Neural cell (in vitro differentiated cells): ENCODE measurements at regions not wholly inside any gene's neighbourhood (a gene's known extent, or its start where the extent isn't known, plus 50 kb on each side); places are given as distances from the start of the nearest gene placed in this dataset.

Experiments
- H2AFZ ChIP-seq: fragments of 200-600, 300-800 bp; sonication (generic), shearing (Covaris generic); 2 replicates; pipeline ENCODE4 v1.6.0; 2014; ENCODE audit warnings: low read depth, mild to moderate bottlenecking, antibody characterized with exemption, low read length, moderate library complexity
- H3F3A ChIP-seq: fragments of 200-600 bp; shearing (Covaris generic); 2 replicates; pipeline ENCODE4 v1.6.1; 2016; ENCODE audit warnings: mild to moderate bottlenecking, moderate library complexity, mixed read lengths, antibody characterized with exemption, low read length; ENCODE audit not compliant: insufficient read depth, poor library complexity, severe bottlenecking
- H3K27ac ChIP-seq: fragments of 200-600, 300-800 bp; sonication (generic), shearing (Covaris generic); 2 replicates; pipeline ENCODE4 v1.5.1; 2014; ENCODE audit warnings: mild to moderate bottlenecking, low read length, moderate library complexity
- H3K27me3 ChIP-seq: fragments of 300-800, 200-600 bp; sonication (generic), shearing (Covaris generic); 2 replicates; pipeline ENCODE4 v1.6.0; 2014; ENCODE audit warnings: mild to moderate bottlenecking, low read depth, low read length, moderate library complexity; ENCODE audit not compliant: insufficient read depth
- H3K36me3 ChIP-seq: fragments of 300-800, 200-600 bp; sonication (generic), shearing (Covaris generic); 2 replicates; pipeline ENCODE4 v1.5.1; 2014; ENCODE audit warnings: mild to moderate bottlenecking, antibody characterized with exemption, low read length, moderate library complexity; ENCODE audit not compliant: insufficient read depth
- H3K4me2 ChIP-seq: fragments of 300-800, 200-600 bp; sonication (generic), shearing (Covaris generic); 2 replicates; pipeline ENCODE4 v1.6.0; 2014; ENCODE audit warnings: mild to moderate bottlenecking, low read length
- H3K4me3 ChIP-seq: fragments of 300-800, 200-600 bp; sonication (generic), shearing (Covaris generic); 2 replicates; pipeline ENCODE4 v1.5.1; 2014; ENCODE audit warnings: mild to moderate bottlenecking, low read length, moderate library complexity
- H3K79me2 ChIP-seq: fragments of 200-600 bp; shearing (Covaris generic); replicated peaks from 2 replicates; pipeline ENCODE4 v1.6.0; 2014; ENCODE audit warnings: mild to moderate bottlenecking, low read length, moderate library complexity; ENCODE audit not compliant: insufficient read depth
- H3K9ac ChIP-seq: fragments of 300-800, 200-600 bp; sonication (generic), shearing (Covaris generic); 2 replicates; pipeline ENCODE4 v1.6.1; 2016; ENCODE audit warnings: mild to moderate bottlenecking, low read length, mixed read lengths
- H3K9me2 ChIP-seq: fragments of 200-600 bp; shearing (Covaris generic); 2 replicates; pipeline ENCODE4 v1.6.1; 2016; ENCODE audit warnings: mild to moderate bottlenecking, low read length, mixed read lengths; ENCODE audit not compliant: insufficient read depth
- H3K9me3 ChIP-seq: fragments of 200-600, 300-800 bp; sonication (generic), shearing (Covaris generic); 2 replicates; pipeline ENCODE4 v1.6.1; 2016; ENCODE audit warnings: mild to moderate bottlenecking, mixed run types, low read length, moderate library complexity, mixed read lengths
- H4K20me1 ChIP-seq: fragments of 200-600 bp; shearing (Covaris generic); 2 replicates; pipeline ENCODE4 v1.6.1; 2016; ENCODE audit warnings: mild to moderate bottlenecking, mixed run types; ENCODE audit not compliant: insufficient read depth
- CTCF ChIP-seq: fragments of 450-650 bp; IDR thresholded peaks from 2 replicates; pipeline ENCODE4 v1.5.1; 2014; ENCODE audit warnings: antibody characterized with exemption, mild to moderate bottlenecking, moderate library complexity; ENCODE audit not compliant: poor library complexity, severe bottlenecking
- EP300 ChIP-seq: fragments of 450-650 bp; conservative IDR thresholded peaks from 2 replicates; pipeline ENCODE4 v1.6.1; 2014; ENCODE audit warnings: antibody characterized with exemption, mild to moderate bottlenecking, moderate library complexity; ENCODE audit not compliant: poor library complexity, severe bottlenecking
- EZH2 ChIP-seq: fragments of 200-600, 300-800 bp; shearing (Covaris generic), sonication (generic); IDR thresholded peaks from 2 replicates; pipeline ENCODE4 v1.6.1; 2014; ENCODE audit warnings: antibody characterized with exemption, low read length, borderline replicate concordance, mild to moderate bottlenecking; ENCODE audit not compliant: insufficient read depth, poor library complexity, severe bottlenecking
- MXI1 ChIP-seq: fragments of 450-650 bp; conservative IDR thresholded peaks from 2 replicates; pipeline ENCODE4 v1.6.1; 2014; ENCODE audit warnings: antibody characterized with exemption, mild to moderate bottlenecking; ENCODE audit not compliant: poor library complexity, severe bottlenecking
- POLR2AphosphoS5 ChIP-seq: IDR thresholded peaks from 2 replicates; pipeline ENCODE4 v1.6.1; 2012
- RAD21 ChIP-seq: fragments of 450-650 bp; conservative IDR thresholded peaks from 2 replicates; pipeline ENCODE4 v1.6.1; 2014; ENCODE audit warnings: antibody characterized with exemption, mild to moderate bottlenecking, moderate library complexity
- REST ChIP-seq: IDR thresholded peaks from 2 replicates; pipeline ENCODE4 v1.6.1; 2012; ENCODE audit warnings: borderline replicate concordance
- SMC3 ChIP-seq: fragments of 450-650 bp; conservative IDR thresholded peaks from 2 replicates; pipeline ENCODE4 v1.6.1; 2014; ENCODE audit warnings: antibody characterized with exemption, mild to moderate bottlenecking, moderate library complexity; ENCODE audit not compliant: poor library complexity
- TAF1 ChIP-seq: IDR thresholded peaks from 2 replicates; pipeline ENCODE4 v1.6.1; 2012; ENCODE audit warnings: low read depth

DNA sequence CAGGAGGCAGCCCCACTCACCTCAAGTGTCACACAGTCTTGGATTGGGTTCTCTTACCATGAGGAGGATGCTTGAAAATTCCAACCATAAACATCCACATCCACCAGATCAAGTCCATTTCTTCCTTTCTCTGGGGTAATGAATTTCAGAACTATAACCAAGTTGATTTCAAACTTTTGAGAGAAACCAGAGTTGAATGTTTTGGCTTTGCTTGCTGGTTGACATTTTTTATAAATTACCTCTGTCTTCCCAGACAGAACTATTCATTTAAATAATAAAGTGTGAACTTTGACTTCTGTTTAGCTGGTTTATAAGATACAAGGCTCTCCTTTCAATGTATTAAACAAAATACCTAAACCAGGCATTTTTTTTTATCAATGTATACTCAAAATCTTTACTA, 550.7 kb downstream of the KCTD12 start:
- Histone ChIP-seq H3K79me2 (no peaks in the 10 kb centered on the region), H4K20me1 (no peaks in the 10 kb centered on the region), H3F3A (no peaks in the 10 kb centered on the region), H3K9me2 (no peaks in the 10 kb centered on the region), H3K36me3 (no peaks in the 10 kb centered on the region), H3K4me3 (no peak overlapping the region), H3K27me3 (no peaks in the 10 kb centered on the region), H3K9me3 (no peaks in the 10 kb centered on the region), H3K27ac (no peak overlapping the region), H3K9ac (no peak overlapping the region), H2AFZ (no peak overlapping the region), H3K4me2 (no peak overlapping the region)
- TF ChIP-seq MXI1 (no peak), REST (no peak), CTCF (no peak), RAD21 (no peak), EZH2 (no peak), EP300 (no peak)

GRCh38 chr13:76331943-76332712, 554.1 kb downstream of the KCTD12 start:
- Histone ChIP-seq H3K4me2 (no peak overlapping the region), H3K4me3 (no peak overlapping the region), H3K36me3 (no peaks in the 10 kb centered on the region), H4K20me1 (no peaks in the 10 kb centered on the region), H3K27ac (no peak overlapping the region), H3F3A (no peaks in the 10 kb centered on the region), H3K9ac (no peak overlapping the region), H3K9me2 (no peaks in the 10 kb centered on the region), H3K79me2 (no peaks in the 10 kb centered on the region), H2AFZ (no peak overlapping the region), H3K9me3 (no peaks in the 10 kb centered on the region), H3K27me3 (no peaks in the 10 kb centered on the region)
- TF ChIP-seq TAF1 = no peak
- TF ChIP-seq REST = no peak
- no peak for TF ChIP-seq POLR2AphosphoS5
- TF ChIP-seq MXI1 = no peak
- TF ChIP-seq SMC3 = no peak
- TF ChIP-seq EP300 = no peak
- TF ChIP-seq CTCF = no peak
- TF ChIP-seq EZH2 = no peak
- no peak for TF ChIP-seq RAD21
